ENCODE measurements at regions not wholly inside any gene's neighbourhood (a gene's known extent, or its start where the extent isn't known, plus 50 kb on each side); places are given as distances from the start of the nearest gene placed in this dataset.
"Not testable (repeated sequence)": the region's sequence is repeated elsewhere in the genome, so short reads cannot be mapped to it uniquely, and the experiment has no call there.

GRCh38 chr10:81192221-81192788, 654.6 kb downstream of the SH2D4B start:
- FAIRE-seq (no peak), DNase-seq (ENCODE audit: low spot score in 2 of 2) (no peak)

- no peak for DNase-seq (ENCODE audit: low spot score in 2 of 2)
- FAIRE-seq, result no peak
Measured at GRCh38 chr10:81200801-81201200, 663.1 kb downstream of the SH2D4B start.

GRCh38 chr10:81207359-81207758, 667.6 kb upstream of the NRG3 start:
- FAIRE-seq, result not testable (repeated sequence)

GRCh38 chr10:81213370-81213769, 661.6 kb upstream of the NRG3 start:
- DNase-seq (ENCODE audit: low spot score in 2 of 2) (no peak), FAIRE-seq (no peak)

More at GRCh38 chr10:81207359-81207758, 667.6 kb upstream of the NRG3 start:
- DNase-seq (ENCODE audit: low spot score in 2 of 2), result not testable (repeated sequence)

GRCh38 chr10:81215498-81215897, 659.5 kb upstream of the NRG3 start:
- FAIRE-seq (no peak), DNase-seq (ENCODE audit: low spot score in 2 of 2) (no peak)

- no peak for DNase-seq (ENCODE audit: low spot score in 2 of 2)
- no peak for FAIRE-seq
Measured at GRCh38 chr10:81216949-81217348, 658.0 kb upstream of the NRG3 start.

GRCh38 chr10:81218307-81218706, 656.7 kb upstream of the NRG3 start:
- FAIRE-seq (no peak), DNase-seq (ENCODE audit: low spot score in 2 of 2) (no peak)

GRCh38 chr10:81219758-81220157, 655.2 kb upstream of the NRG3 start:
- DNase-seq (ENCODE audit: low spot score in 2 of 2), result no peak
- FAIRE-seq, result no peak

- FAIRE-seq, result no peak
- DNase-seq (ENCODE audit: low spot score in 2 of 2), result no peak
Measured at GRCh38 chr10:81248886-81249285, 626.1 kb upstream of the NRG3 start.

- FAIRE-seq (no peak), DNase-seq (ENCODE audit: low spot score in 2 of 2) (no peak)
Measured at GRCh38 chr10:81251457-81252115, 623.4 kb upstream of the NRG3 start.

GRCh38 chr10:81264991-81265390, 610.0 kb upstream of the NRG3 start:
- FAIRE-seq, result not testable (repeated sequence)

GRCh38 chr10:81270051-81270450, 604.9 kb upstream of the NRG3 start:
- no peak for FAIRE-seq
- no peak for DNase-seq (ENCODE audit: low spot score in 2 of 2)

More at GRCh38 chr10:81264991-81265390, 610.0 kb upstream of the NRG3 start:
- DNase-seq (ENCODE audit: low spot score in 2 of 2), result not testable (repeated sequence)

GRCh38 chr10:81280497-81281479, 594.2 kb upstream of the NRG3 start:
- no peak for FAIRE-seq
- DNase-seq (ENCODE audit: low spot score in 2 of 2), result no peak

GRCh38 chr10:81288544-81288943, 586.5 kb upstream of the NRG3 start:
- FAIRE-seq (no peak), DNase-seq (ENCODE audit: low spot score in 2 of 2) (no peak)

- DNase-seq (ENCODE audit: low spot score in 2 of 2) (no peak), FAIRE-seq (no peak)
Measured at GRCh38 chr10:81297292-81297691, 577.7 kb upstream of the NRG3 start.

- DNase-seq (ENCODE audit: low spot score in 2 of 2) (no peak), FAIRE-seq (no peak)
Measured at GRCh38 chr10:81303656-81304055, 571.3 kb upstream of the NRG3 start.

- FAIRE-seq (no peak), DNase-seq (ENCODE audit: low spot score in 2 of 2) (no peak)
Measured at GRCh38 chr10:81306971-81307782, 567.8 kb upstream of the NRG3 start.

GRCh38 chr10:81309041-81309552, 565.9 kb upstream of the NRG3 start:
- DNase-seq (ENCODE audit: low spot score in 2 of 2) (no peak), FAIRE-seq (no peak)

GRCh38 chr10:81314471-81314870, 560.5 kb upstream of the NRG3 start:
- DNase-seq (ENCODE audit: low spot score in 2 of 2) (no peak), FAIRE-seq (no peak)

GRCh38 chr10:81315026-81315425, 560.0 kb upstream of the NRG3 start:
- DNase-seq (ENCODE audit: low spot score in 2 of 2), result no peak
- no peak for FAIRE-seq
